Ishikawa (cell line): ENCODE measurements at regions not wholly inside any gene's neighbourhood (a gene's known extent, or its start where the extent isn't known, plus 50 kb on each side); places are given as distances from the start of the nearest gene placed in this dataset.

Experiments used
- CEBPB ChIP-seq: IDR thresholded peaks from 2 replicates; pipeline ENCODE4 v1.6.1; 2012
- CREB1 ChIP-seq: IDR thresholded peaks from 2 replicates; pipeline ENCODE4 v1.6.1; 2012; ENCODE audit warnings: low read depth
- EGR1 ChIP-seq: IDR thresholded peaks from 2 replicates; pipeline ENCODE4 v1.6.1; 2012
- EP300 ChIP-seq: IDR thresholded peaks from 2 replicates; pipeline ENCODE4 v1.6.1; 2012; ENCODE audit warnings: borderline replicate concordance
- FOXM1 ChIP-seq: IDR thresholded peaks from 2 replicates; pipeline ENCODE4 v1.6.1; 2012; ENCODE audit warnings: low read depth, borderline replicate concordance
- NFIC ChIP-seq: IDR thresholded peaks from 2 replicates; pipeline ENCODE4 v1.6.1; 2012
- RAD21 ChIP-seq: IDR thresholded peaks from 2 replicates; pipeline ENCODE4 v1.6.1; 2012; ENCODE audit warnings: low read depth
- TAF1 ChIP-seq: IDR thresholded peaks from 2 replicates; pipeline ENCODE4 v1.6.1; 2012; ENCODE audit warnings: low read depth, mild to moderate bottlenecking
- TCF12 ChIP-seq: IDR thresholded peaks from 2 replicates; pipeline ENCODE4 v1.6.1; 2012; ENCODE audit warnings: low read depth
- TEAD4 ChIP-seq: IDR thresholded peaks from 2 replicates; pipeline ENCODE4 v1.6.1; 2012
- YY1 ChIP-seq: IDR thresholded peaks from 2 replicates; pipeline ENCODE4 v1.6.1; 2012; ENCODE audit warnings: low read depth
- ZBTB7A ChIP-seq: IDR thresholded peaks from 2 replicates; pipeline ENCODE4 v1.6.1; 2012; ENCODE audit warnings: low read depth
- TF ChIP-seq, protein P1 (sequence below): IDR thresholded peaks from 2 replicates; pipeline ENCODE4 v1.6.1; 2012
- TF ChIP-seq, protein P2 (sequence below): IDR thresholded peaks from 2 replicates; pipeline ENCODE4 v1.6.1; 2012
- TF ChIP-seq, protein P3 (sequence below): IDR thresholded peaks from 2 replicates; pipeline ENCODE4 v1.6.1; 2012; ENCODE audit warnings: low read depth, mild to moderate bottlenecking

DNA sequence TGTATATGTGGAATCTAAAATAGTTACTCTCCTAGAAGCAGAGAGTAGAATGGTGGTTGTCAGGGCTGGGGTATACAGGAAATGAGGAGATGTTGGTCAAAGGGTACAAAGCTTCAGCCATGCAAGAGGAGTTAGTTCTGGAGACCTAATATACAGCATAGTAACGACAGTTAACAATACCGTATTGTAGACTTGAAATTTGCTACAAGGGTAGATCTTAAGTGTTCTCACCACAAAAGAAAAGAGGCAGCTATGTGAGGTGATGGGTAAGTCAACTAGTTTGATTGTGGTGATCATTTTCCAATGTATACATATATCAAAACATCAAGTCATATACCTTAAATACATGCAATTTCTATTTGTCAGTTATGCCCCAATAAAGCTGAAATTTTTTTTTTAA lies 98.2 kb upstream of the CYP1B1 start:
- TF ChIP-seq, protein P1, sequence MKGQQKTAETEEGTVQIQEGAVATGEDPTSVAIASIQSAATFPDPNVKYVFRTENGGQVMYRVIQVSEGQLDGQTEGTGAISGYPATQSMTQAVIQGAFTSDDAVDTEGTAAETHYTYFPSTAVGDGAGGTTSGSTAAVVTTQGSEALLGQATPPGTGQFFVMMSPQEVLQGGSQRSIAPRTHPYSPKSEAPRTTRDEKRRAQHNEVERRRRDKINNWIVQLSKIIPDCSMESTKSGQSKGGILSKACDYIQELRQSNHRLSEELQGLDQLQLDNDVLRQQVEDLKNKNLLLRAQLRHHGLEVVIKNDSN = no peak

DNA sequence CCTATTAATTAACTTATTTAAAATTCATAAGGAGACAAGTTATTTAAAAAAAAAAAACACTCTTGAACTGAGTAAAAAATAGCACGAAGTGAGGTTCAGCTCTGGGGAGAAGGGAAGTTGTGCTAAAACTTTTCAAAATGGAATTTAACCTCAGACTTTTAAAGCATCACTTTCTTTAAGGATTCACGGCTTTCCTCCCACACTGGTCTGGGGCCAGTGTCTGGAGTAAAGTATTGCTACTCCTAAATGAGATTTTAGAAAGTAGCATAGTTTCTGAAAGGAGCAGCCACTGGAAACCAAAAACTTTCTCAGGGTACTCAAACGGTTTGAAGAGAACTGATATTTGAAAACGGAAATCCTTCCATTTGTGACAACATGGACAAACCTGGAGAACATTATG lies 97.7 kb upstream of the CYP1B1 start:
- TF ChIP-seq RAD21 (no peak), TCF12 (no peak), EP300 (no peak), YY1 (no peak), TAF1 (no peak), FOXM1 (no peak), ZBTB7A (no peak)
- TF ChIP-seq, protein P1 = no peak
- TF ChIP-seq, protein P2, sequence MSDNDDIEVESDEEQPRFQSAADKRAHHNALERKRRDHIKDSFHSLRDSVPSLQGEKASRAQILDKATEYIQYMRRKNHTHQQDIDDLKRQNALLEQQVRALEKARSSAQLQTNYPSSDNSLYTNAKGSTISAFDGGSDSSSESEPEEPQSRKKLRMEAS = no peak

DNA sequence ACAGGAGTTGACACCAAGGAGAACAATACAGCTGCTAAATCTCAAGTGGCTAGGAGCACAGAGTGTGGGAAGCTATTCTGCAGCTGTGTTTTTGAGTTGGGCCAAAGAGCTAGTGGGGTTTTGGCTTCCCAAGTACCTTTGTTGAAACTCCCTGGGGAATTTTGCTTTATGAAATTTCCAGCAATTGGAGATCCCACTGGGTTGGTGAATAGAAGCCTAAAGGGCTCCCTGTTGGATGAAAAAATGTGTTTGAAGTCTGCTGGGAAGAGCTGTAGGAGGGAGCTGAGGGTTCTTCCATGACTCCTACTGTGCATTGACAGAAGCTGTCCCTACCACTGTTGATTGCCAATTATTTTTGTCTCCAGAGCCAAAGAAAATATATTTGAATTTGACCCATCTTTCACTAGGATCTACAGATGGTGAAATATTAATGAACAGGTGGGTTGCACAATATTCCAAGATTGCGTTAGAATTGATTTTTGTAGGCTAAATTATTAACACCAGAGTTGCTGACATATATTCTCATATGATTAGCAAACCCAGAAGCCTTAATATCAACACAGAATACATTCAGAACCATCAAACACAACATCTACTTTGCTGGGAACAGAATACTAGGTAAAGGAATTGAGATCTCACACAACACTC lies 95.4 kb upstream of the CYP1B1 start:
- TF ChIP-seq EP300 (no peak), CEBPB (0 out of 2 replicates have a peak, but pooled peaks have one; percentile 11), ZBTB7A (no peak)

DNA sequence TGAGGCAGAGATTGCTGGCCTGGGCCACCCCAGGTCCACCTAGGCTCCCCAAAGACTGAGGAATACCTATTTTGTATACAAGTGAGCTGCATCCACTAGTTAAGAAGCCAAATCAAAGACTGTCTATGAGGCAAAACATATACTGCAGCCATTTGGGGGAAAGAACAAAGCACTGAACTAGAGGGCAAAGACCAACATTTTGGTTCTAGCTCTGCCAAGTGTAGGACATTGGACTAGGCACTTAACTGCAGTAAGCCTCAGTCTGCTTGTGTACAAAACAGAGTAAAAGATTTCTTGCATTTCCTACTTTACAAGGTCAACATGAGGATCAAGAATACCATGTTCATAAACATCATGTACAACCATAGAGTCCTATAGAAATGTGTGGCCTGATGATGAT lies 94.8 kb upstream of the CYP1B1 start:
- TF ChIP-seq YY1 (no peak), TCF12 (no peak), EGR1 (no peak), TEAD4 (no peak), CEBPB (no peak), RAD21 (no peak), ZBTB7A (no peak)
- TF ChIP-seq, protein P2 = no peak
- TF ChIP-seq, protein P1 = no peak

DNA sequence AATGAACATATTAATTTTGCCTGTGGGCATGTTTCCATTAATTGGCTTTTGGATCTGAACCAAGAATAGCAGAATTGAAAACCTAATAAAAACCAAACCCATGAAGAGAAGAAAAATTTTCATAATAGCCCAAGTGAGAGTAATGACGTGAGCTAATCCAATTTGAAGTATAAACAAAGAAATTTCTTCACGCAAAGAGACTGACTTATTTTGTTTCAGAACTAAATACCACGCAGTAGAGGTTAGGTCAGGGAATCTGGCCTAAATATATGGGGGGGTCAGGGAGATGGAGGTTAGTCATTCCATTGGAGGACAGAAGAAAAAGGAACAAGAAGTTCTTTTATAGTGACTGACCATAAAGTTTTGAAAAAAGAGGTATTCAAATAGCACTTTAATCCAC lies 94.1 kb upstream of the CYP1B1 start:
- TF ChIP-seq CEBPB (no peak), TEAD4 (no peak), RAD21 (no peak), NFIC (no peak), YY1 (no peak), EP300 (no peak), CREB1 (no peak), TAF1 (no peak), EGR1 (no peak), TCF12 (no peak), ZBTB7A (no peak), FOXM1 (no peak)
- TF ChIP-seq, protein P1 = no peak
- TF ChIP-seq, protein P2 = no peak
- TF ChIP-seq, protein P3, sequence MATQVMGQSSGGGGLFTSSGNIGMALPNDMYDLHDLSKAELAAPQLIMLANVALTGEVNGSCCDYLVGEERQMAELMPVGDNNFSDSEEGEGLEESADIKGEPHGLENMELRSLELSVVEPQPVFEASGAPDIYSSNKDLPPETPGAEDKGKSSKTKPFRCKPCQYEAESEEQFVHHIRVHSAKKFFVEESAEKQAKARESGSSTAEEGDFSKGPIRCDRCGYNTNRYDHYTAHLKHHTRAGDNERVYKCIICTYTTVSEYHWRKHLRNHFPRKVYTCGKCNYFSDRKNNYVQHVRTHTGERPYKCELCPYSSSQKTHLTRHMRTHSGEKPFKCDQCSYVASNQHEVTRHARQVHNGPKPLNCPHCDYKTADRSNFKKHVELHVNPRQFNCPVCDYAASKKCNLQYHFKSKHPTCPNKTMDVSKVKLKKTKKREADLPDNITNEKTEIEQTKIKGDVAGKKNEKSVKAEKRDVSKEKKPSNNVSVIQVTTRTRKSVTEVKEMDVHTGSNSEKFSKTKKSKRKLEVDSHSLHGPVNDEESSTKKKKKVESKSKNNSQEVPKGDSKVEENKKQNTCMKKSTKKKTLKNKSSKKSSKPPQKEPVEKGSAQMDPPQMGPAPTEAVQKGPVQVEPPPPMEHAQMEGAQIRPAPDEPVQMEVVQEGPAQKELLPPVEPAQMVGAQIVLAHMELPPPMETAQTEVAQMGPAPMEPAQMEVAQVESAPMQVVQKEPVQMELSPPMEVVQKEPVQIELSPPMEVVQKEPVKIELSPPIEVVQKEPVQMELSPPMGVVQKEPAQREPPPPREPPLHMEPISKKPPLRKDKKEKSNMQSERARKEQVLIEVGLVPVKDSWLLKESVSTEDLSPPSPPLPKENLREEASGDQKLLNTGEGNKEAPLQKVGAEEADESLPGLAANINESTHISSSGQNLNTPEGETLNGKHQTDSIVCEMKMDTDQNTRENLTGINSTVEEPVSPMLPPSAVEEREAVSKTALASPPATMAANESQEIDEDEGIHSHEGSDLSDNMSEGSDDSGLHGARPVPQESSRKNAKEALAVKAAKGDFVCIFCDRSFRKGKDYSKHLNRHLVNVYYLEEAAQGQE = no peak

DNA sequence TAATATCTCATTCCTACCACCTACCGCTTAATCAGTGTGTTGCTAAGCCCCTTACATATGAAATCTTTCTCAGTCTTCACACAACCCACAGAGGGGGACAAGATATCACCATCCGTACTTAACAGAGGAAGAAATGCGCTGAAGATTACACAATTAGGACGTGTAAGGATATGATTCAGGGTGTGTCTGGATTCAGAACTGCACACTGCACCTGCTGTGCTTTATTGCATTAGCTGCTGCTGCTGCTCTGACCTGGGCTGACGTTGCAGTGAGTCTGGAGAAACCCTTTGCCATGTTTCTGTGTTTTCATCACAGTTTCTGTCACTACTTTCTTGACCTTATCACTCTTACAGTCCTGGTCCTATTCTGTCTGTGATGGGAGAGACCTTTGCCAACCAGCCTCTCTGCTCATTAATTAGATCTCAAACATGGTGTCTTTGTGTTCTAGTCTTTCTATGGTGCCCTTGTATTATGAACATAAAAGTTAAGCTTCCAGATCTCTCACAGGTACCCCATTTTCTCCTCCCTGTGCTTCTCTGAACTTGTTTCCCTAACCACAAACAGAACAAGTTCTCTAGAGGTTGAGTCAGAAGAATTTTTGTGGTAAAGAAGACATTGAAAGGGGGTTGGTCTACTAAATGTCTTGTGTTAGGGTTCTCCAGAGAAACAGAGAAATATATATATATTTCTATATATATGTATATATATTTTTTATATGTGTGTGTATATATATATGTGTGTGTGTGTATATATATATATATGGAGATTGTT lies 92.9 kb upstream of the CYP1B1 start:
- no peak for TF ChIP-seq RAD21
- TF ChIP-seq NFIC = no peak
- TF ChIP-seq CREB1 = no peak
- TF ChIP-seq CEBPB = no peak
- TF ChIP-seq EP300 = no peak
- no peak for TF ChIP-seq TCF12
- no peak for TF ChIP-seq ZBTB7A

DNA sequence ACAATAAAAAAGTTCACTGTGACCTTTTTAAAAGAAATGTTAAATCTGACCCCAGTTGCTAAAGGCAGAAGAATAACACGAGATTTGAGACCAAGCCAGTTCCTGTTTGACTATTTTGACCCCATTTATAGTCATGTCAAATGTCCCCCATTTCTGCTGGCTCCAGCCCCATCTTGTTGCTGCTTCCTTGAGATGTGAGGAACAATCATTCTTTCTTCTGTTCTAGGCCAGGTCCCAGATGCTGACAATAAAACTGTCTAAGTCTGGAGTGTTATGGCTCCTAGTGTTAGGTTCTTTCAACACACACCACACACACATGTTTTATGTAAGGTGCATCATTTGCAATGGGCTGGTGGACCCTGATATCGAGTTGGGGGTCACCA lies 92.0 kb upstream of the CYP1B1 start:
- TF ChIP-seq, protein P3 = no peak
- TF ChIP-seq YY1 (no peak), TAF1 (no peak)
